ENCODE measurements at regions not wholly inside any gene's neighbourhood (a gene's known extent, or its start where the extent isn't known, plus 50 kb on each side); places are given as distances from the start of the nearest gene placed in this dataset.

GRCh38 chr12:5204271-5204670, 160.6 kb downstream of the KCNA5 start:
- WGBS, 2 donors: 80 to 83% methylated on average over 4 of the region's 4 CpGs
- Histone ChIP-seq H3K4me3 (ENCODE audit: low read length in 2 of 2) (no peak overlapping the region), H3K9me3 (ENCODE audit: control insufficient read depth, low read length) (peaks cover 4% of the 10 kb centered on the region), H3K4me1 (ENCODE audit: control insufficient read depth in 1 of 2, insufficient read depth in 2 of 2, low read length in 2 of 2) (no peaks in the 10 kb centered on the region), H3K27me3 (ENCODE audit: control insufficient read depth in 1 of 2, insufficient read depth in 2 of 2, low read length in 1 of 2) (no peaks in the 10 kb centered on the region), H3K27ac (ENCODE audit: low read depth in 1 of 2, low read length in 2 of 2) (no peak overlapping the region), H3K36me3 (ENCODE audit: control insufficient read depth in 1 of 2, insufficient read depth in 2 of 2, low read length in 1 of 2) (no peaks in the 10 kb centered on the region)
- intact Hi-C loops (cut with DNase I): loop anchor here in 1 of 2 donors (10.0 kb wide), 1 partner anchor 311 kb away; no protein-coding TSS in a partner anchor
- DNase-seq: no peak
- no peak for ATAC-seq (ENCODE audit: low FRiP score)

- H3K36me3 ChIP-seq (ENCODE audit: control insufficient read depth in 1 of 2, insufficient read depth in 2 of 2, low read length in 1 of 2): no peaks in the 10 kb centered on the region
- WGBS, 2 donors: 85 to 96% methylated on average over 4 of the region's 4 CpGs
- H3K27me3 ChIP-seq (ENCODE audit: control insufficient read depth in 1 of 2, insufficient read depth in 2 of 2, low read length in 1 of 2): no peaks in the 10 kb centered on the region
- no peaks in the 10 kb centered on the region for H3K4me1 ChIP-seq (ENCODE audit: control insufficient read depth in 1 of 2, insufficient read depth in 2 of 2, low read length in 2 of 2)
- DNase-seq (no peak), ATAC-seq (ENCODE audit: low FRiP score) (no peak)
- no peak overlapping the region for H3K4me3 ChIP-seq (ENCODE audit: low read length in 2 of 2)
- peaks cover 4% of the 10 kb centered on the region for H3K9me3 ChIP-seq (ENCODE audit: control insufficient read depth, low read length)
- intact Hi-C loops (cut with DNase I): loop anchor here in 1 of 2 donors (10.0 kb wide), 1 partner anchor 310 kb away; no protein-coding TSS in a partner anchor
- no peak overlapping the region for H3K27ac ChIP-seq (ENCODE audit: low read depth in 1 of 2, low read length in 2 of 2)
Measured at GRCh38 chr12:5204831-5205230, 161.2 kb downstream of the KCNA5 start.

- no peak for DNase-seq
- Histone ChIP-seq H3K4me3 (ENCODE audit: low read length in 2 of 2) (no peak overlapping the region), H3K27me3 (ENCODE audit: control insufficient read depth in 1 of 2, insufficient read depth in 2 of 2, low read length in 1 of 2) (no peaks in the 10 kb centered on the region), H3K4me1 (ENCODE audit: control insufficient read depth in 1 of 2, insufficient read depth in 2 of 2, low read length in 2 of 2) (no peaks in the 10 kb centered on the region), H3K9me3 (ENCODE audit: control insufficient read depth, low read length) (peaks cover 4% of the 10 kb centered on the region), H3K36me3 (ENCODE audit: control insufficient read depth in 1 of 2, insufficient read depth in 2 of 2, low read length in 1 of 2) (no peaks in the 10 kb centered on the region), H3K27ac (ENCODE audit: low read depth in 1 of 2, low read length in 2 of 2) (no peak overlapping the region)
- 86 to 98% methylated on average over 6 of the region's 6 CpGs for WGBS, 2 donors
- no peak for ATAC-seq (ENCODE audit: low FRiP score)
- intact Hi-C loops (cut with DNase I): loop anchor here in 1 of 2 donors (10.0 kb wide), 1 partner anchor 308 kb away; no protein-coding TSS in a partner anchor
Measured at GRCh38 chr12:5206401-5207175, 162.9 kb downstream of the KCNA5 start.

GRCh38 chr12:5210179-5210922, 166.7 kb downstream of the KCNA5 start:
- Histone ChIP-seq H3K4me3 (ENCODE audit: low read length in 2 of 2) (no peak overlapping the region), H3K9me3 (ENCODE audit: control insufficient read depth, low read length) (no peaks in the 10 kb centered on the region), H3K4me1 (ENCODE audit: control insufficient read depth in 1 of 2, insufficient read depth in 2 of 2, low read length in 2 of 2) (no peaks in the 10 kb centered on the region), H3K27me3 (ENCODE audit: control insufficient read depth in 1 of 2, insufficient read depth in 2 of 2, low read length in 1 of 2) (no peaks in the 10 kb centered on the region), H3K36me3 (ENCODE audit: control insufficient read depth in 1 of 2, insufficient read depth in 2 of 2, low read length in 1 of 2) (no peaks in the 10 kb centered on the region), H3K27ac (ENCODE audit: low read depth in 1 of 2, low read length in 2 of 2) (no peak overlapping the region)
- ATAC-seq (ENCODE audit: low FRiP score): no peak
- intact Hi-C loops (cut with DNase I): no loop called here
- WGBS, 2 donors: 85 to 87% methylated on average over 11 of the region's 11 CpGs
- no peak for DNase-seq

GRCh38 chr12:5210923-5211290, 167.2 kb downstream of the KCNA5 start:
- Histone ChIP-seq H3K36me3 (ENCODE audit: control insufficient read depth in 1 of 2, insufficient read depth in 2 of 2, low read length in 1 of 2) (no peaks in the 10 kb centered on the region), H3K4me1 (ENCODE audit: control insufficient read depth in 1 of 2, insufficient read depth in 2 of 2, low read length in 2 of 2) (no peaks in the 10 kb centered on the region), H3K27ac (ENCODE audit: low read depth in 1 of 2, low read length in 2 of 2) (no peak overlapping the region), H3K27me3 (ENCODE audit: control insufficient read depth in 1 of 2, insufficient read depth in 2 of 2, low read length in 1 of 2) (no peaks in the 10 kb centered on the region), H3K4me3 (ENCODE audit: low read length in 2 of 2) (no peak overlapping the region), H3K9me3 (ENCODE audit: control insufficient read depth, low read length) (no peaks in the 10 kb centered on the region)
- WGBS, 2 donors: 88 to 94% methylated on average over 6 of the region's 6 CpGs
- DNase-seq (no peak), ATAC-seq (ENCODE audit: low FRiP score) (no peak)
- intact Hi-C loops (cut with DNase I): no loop called here

GRCh38 chr12:5213336-5213735, 169.7 kb downstream of the KCNA5 start:
- H3K27me3 ChIP-seq (ENCODE audit: control insufficient read depth in 1 of 2, insufficient read depth in 2 of 2, low read length in 1 of 2): no peaks in the 10 kb centered on the region
- H3K9me3 ChIP-seq (ENCODE audit: control insufficient read depth, low read length): no peaks in the 10 kb centered on the region
- no peaks in the 10 kb centered on the region for H3K4me1 ChIP-seq (ENCODE audit: control insufficient read depth in 1 of 2, insufficient read depth in 2 of 2, low read length in 2 of 2)
- 59 to 67% methylated on average over 2 of the region's 2 CpGs for whole genome bisulfite sequencing, 2 donors
- intact Hi-C loops (cut with DNase I): no loop called here
- no peaks in the 10 kb centered on the region for H3K36me3 ChIP-seq (ENCODE audit: control insufficient read depth in 1 of 2, insufficient read depth in 2 of 2, low read length in 1 of 2)
- H3K27ac ChIP-seq (ENCODE audit: low read depth in 1 of 2, low read length in 2 of 2): no peak overlapping the region
- ATAC-seq (ENCODE audit: low FRiP score) (no peak), DNase-seq (no peak)
- H3K4me3 ChIP-seq (ENCODE audit: low read length in 2 of 2): no peak overlapping the region

GRCh38 chr12:5213990-5214389, 170.3 kb downstream of the KCNA5 start:
- Histone ChIP-seq H3K27ac (ENCODE audit: low read depth in 1 of 2, low read length in 2 of 2) (no peak overlapping the region), H3K36me3 (ENCODE audit: control insufficient read depth in 1 of 2, insufficient read depth in 2 of 2, low read length in 1 of 2) (no peaks in the 10 kb centered on the region), H3K9me3 (ENCODE audit: control insufficient read depth, low read length) (no peaks in the 10 kb centered on the region), H3K4me3 (ENCODE audit: low read length in 2 of 2) (no peak overlapping the region), H3K4me1 (ENCODE audit: control insufficient read depth in 1 of 2, insufficient read depth in 2 of 2, low read length in 2 of 2) (no peaks in the 10 kb centered on the region), H3K27me3 (ENCODE audit: control insufficient read depth in 1 of 2, insufficient read depth in 2 of 2, low read length in 1 of 2) (no peaks in the 10 kb centered on the region)
- DNase-seq: no peak
- no peak for ATAC-seq (ENCODE audit: low FRiP score)
- intact Hi-C loops (cut with DNase I): no loop called here
- 64 to 73% methylated on average over 2 of the region's 2 CpGs for WGBS, 2 donors

GRCh38 chr12:5217936-5218335, 174.3 kb downstream of the KCNA5 start:
- H3K27ac ChIP-seq (ENCODE audit: low read depth in 1 of 2, low read length in 2 of 2): no peak overlapping the region
- H3K4me1 ChIP-seq (ENCODE audit: control insufficient read depth in 1 of 2, insufficient read depth in 2 of 2, low read length in 2 of 2): no peaks in the 10 kb centered on the region
- ATAC-seq (ENCODE audit: low FRiP score) (no peak), DNase-seq (no peak)
- no peaks in the 10 kb centered on the region for H3K9me3 ChIP-seq (ENCODE audit: control insufficient read depth, low read length)
- no peaks in the 10 kb centered on the region for H3K36me3 ChIP-seq (ENCODE audit: control insufficient read depth in 1 of 2, insufficient read depth in 2 of 2, low read length in 1 of 2)
- 92 to 100% methylated on average over 6 of the region's 6 CpGs for WGBS, 2 donors
- H3K4me3 ChIP-seq (ENCODE audit: low read length in 2 of 2): no peak overlapping the region
- no peaks in the 10 kb centered on the region for H3K27me3 ChIP-seq (ENCODE audit: control insufficient read depth in 1 of 2, insufficient read depth in 2 of 2, low read length in 1 of 2)
- intact Hi-C loops (cut with DNase I): no loop called here

- H3K27ac ChIP-seq (ENCODE audit: low read depth in 1 of 2, low read length in 2 of 2): no peak overlapping the region
- 46 to 56% methylated on average over 3 of the region's 3 CpGs for WGBS, 2 donors
- H3K4me3 ChIP-seq (ENCODE audit: low read length in 2 of 2): no peak overlapping the region
- no peaks in the 10 kb centered on the region for H3K36me3 ChIP-seq (ENCODE audit: control insufficient read depth in 1 of 2, insufficient read depth in 2 of 2, low read length in 1 of 2)
- intact Hi-C loops (cut with DNase I): no loop called here
- no peaks in the 10 kb centered on the region for H3K9me3 ChIP-seq (ENCODE audit: control insufficient read depth, low read length)
- ATAC-seq (ENCODE audit: low FRiP score) (no peak), DNase-seq (no peak)
- no peaks in the 10 kb centered on the region for H3K27me3 ChIP-seq (ENCODE audit: control insufficient read depth in 1 of 2, insufficient read depth in 2 of 2, low read length in 1 of 2)
- H3K4me1 ChIP-seq (ENCODE audit: control insufficient read depth in 1 of 2, insufficient read depth in 2 of 2, low read length in 2 of 2): no peaks in the 10 kb centered on the region
Measured at GRCh38 chr12:5220099-5220498, 176.4 kb downstream of the KCNA5 start.
